ENCODE measurements at regions not wholly inside any gene's neighbourhood (a gene's known extent, or its start where the extent isn't known, plus 50 kb on each side); places are given as distances from the start of the nearest gene placed in this dataset.

- H3K4me2 ChIP-seq (ENCODE audit: low read depth, low read length, poor library complexity, severe bottlenecking): no peak overlapping the region
Observed at GRCh38 chr18:67194886-67195285, 321.6 kb downstream of the DSEL start.

GRCh38 chr18:67192535-67192934 lies 324.0 kb downstream of the DSEL start:
- no peak overlapping the region for H3K9ac ChIP-seq (ENCODE audit: low read length)

More at GRCh38 chr18:67194886-67195285, 321.6 kb downstream of the DSEL start:
- H3F3A ChIP-seq (ENCODE audit: insufficient read depth): no peaks in the 10 kb centered on the region
- H3K9me2 ChIP-seq (replicated peaks; ENCODE audit: insufficient read depth, low read length): no peaks in the 10 kb centered on the region
- no peak overlapping the region for H3K4me3 ChIP-seq (ENCODE audit: insufficient read depth, low read length, poor library complexity, severe bottlenecking)
- H3K9me3 ChIP-seq (ENCODE audit: insufficient read depth, low read length): no peaks in the 10 kb centered on the region
- H3K36me3 ChIP-seq (ENCODE audit: low read length): no peaks in the 10 kb centered on the region
- TF ChIP-seq EZH2phosphoT487 (conservative IDR thresholded peaks at IDR 0.05; ENCODE audit: low read length) (no peak), CTCF (IDR thresholded peaks at IDR 0.05; ENCODE audit: insufficient read depth, low read length, poor library complexity, severe bottlenecking) (no peak)
- no peaks in the 10 kb centered on the region for H3K27me3 ChIP-seq (ENCODE audit: low read length)
- H3K27ac ChIP-seq (ENCODE audit: low read depth, low read length): no peak overlapping the region
- H3K9ac ChIP-seq (ENCODE audit: low read length): no peak overlapping the region
- no peaks in the 10 kb centered on the region for H3K79me2 ChIP-seq (ENCODE audit: insufficient read depth, low read length)
- no peaks in the 10 kb centered on the region for H4K20me1 ChIP-seq (ENCODE audit: low read depth, low read length)
- no peak overlapping the region for H2AFZ ChIP-seq (ENCODE audit: low read depth, low read length, severe bottlenecking)

GRCh38 chr18:67183398-67183797 lies 333.1 kb downstream of the DSEL start:
- Histone ChIP-seq H3K4me3 (ENCODE audit: insufficient read depth, low read length, poor library complexity, severe bottlenecking) (no peak overlapping the region), H3K27me3 (ENCODE audit: low read length) (no peaks in the 10 kb centered on the region)

More at GRCh38 chr18:67192535-67192934, 324.0 kb downstream of the DSEL start:
- Histone ChIP-seq H3K36me3 (ENCODE audit: low read length) (no peaks in the 10 kb centered on the region), H3K27ac (ENCODE audit: low read depth, low read length) (no peak overlapping the region), H4K20me1 (ENCODE audit: low read depth, low read length) (no peaks in the 10 kb centered on the region), H3K27me3 (ENCODE audit: low read length) (no peaks in the 10 kb centered on the region), H3K4me3 (ENCODE audit: insufficient read depth, low read length, poor library complexity, severe bottlenecking) (no peak overlapping the region), H2AFZ (ENCODE audit: low read depth, low read length, severe bottlenecking) (no peak overlapping the region), H3K9me3 (ENCODE audit: insufficient read depth, low read length) (no peaks in the 10 kb centered on the region), H3F3A (ENCODE audit: insufficient read depth) (no peaks in the 10 kb centered on the region), H3K79me2 (ENCODE audit: insufficient read depth, low read length) (no peaks in the 10 kb centered on the region), H3K4me2 (ENCODE audit: low read depth, low read length, poor library complexity, severe bottlenecking) (no peak overlapping the region), H3K9me2 (replicated peaks; ENCODE audit: insufficient read depth, low read length) (no peaks in the 10 kb centered on the region)
- TF ChIP-seq CTCF (IDR thresholded peaks at IDR 0.05; ENCODE audit: insufficient read depth, low read length, poor library complexity, severe bottlenecking) (no peak), EZH2phosphoT487 (conservative IDR thresholded peaks at IDR 0.05; ENCODE audit: low read length) (no peak)

More at GRCh38 chr18:67183398-67183797, 333.1 kb downstream of the DSEL start:
- Histone ChIP-seq H4K20me1 (ENCODE audit: low read depth, low read length) (no peaks in the 10 kb centered on the region), H3F3A (ENCODE audit: insufficient read depth) (no peaks in the 10 kb centered on the region), H3K4me2 (ENCODE audit: low read depth, low read length, poor library complexity, severe bottlenecking) (no peak overlapping the region), H3K9me3 (ENCODE audit: insufficient read depth, low read length) (no peaks in the 10 kb centered on the region), H3K9ac (ENCODE audit: low read length) (no peak overlapping the region), H3K27ac (ENCODE audit: low read depth, low read length) (no peak overlapping the region), H3K36me3 (ENCODE audit: low read length) (no peaks in the 10 kb centered on the region), H3K9me2 (replicated peaks; ENCODE audit: insufficient read depth, low read length) (no peaks in the 10 kb centered on the region), H2AFZ (ENCODE audit: low read depth, low read length, severe bottlenecking) (no peak overlapping the region), H3K79me2 (ENCODE audit: insufficient read depth, low read length) (no peaks in the 10 kb centered on the region)
- TF ChIP-seq EZH2phosphoT487 (conservative IDR thresholded peaks at IDR 0.05; ENCODE audit: low read length): no peak
- TF ChIP-seq CTCF (IDR thresholded peaks at IDR 0.05; ENCODE audit: insufficient read depth, low read length, poor library complexity, severe bottlenecking): no peak

All from SU-DHL-6 (cell line).